SK-N-SH (cell line): ENCODE measurements at regions not wholly inside any gene's neighbourhood (a gene's known extent, or its start where the extent isn't known, plus 50 kb on each side); places are given as distances from the start of the nearest gene placed in this dataset.
A peak's percentile ranks its signal among the peaks of the same experiment; 100 is the strongest.

Experiments used
- CTCF ChIA-PET: fragments of 300-600, 350-600 bp; formaldehyde crosslinking; extraction: SDS; loops from one replicate; lab custom pipeline; 2021; lab: Yijun Ruan, JAX
- POLR2A ChIA-PET: fragments of 350-600 bp; sonication (Branson Sonifier 250); formaldehyde crosslinking; extraction: SDS; loops from one replicate; lab custom pipeline; 2020; ENCODE audit warnings: antibody characterized with exemption, inconsistent platforms; lab: Yijun Ruan, JAX
- DNase-seq: peaks from one replicate; pipeline ENCODE4 v3.0.0; 2012
- H2AFZ ChIP-seq: fragments of 200-600 bp; sonication (generic); 2 replicates; pipeline ENCODE4 v1.8.1; 2016; ENCODE audit warnings: antibody characterized with exemption, mild to moderate bottlenecking, low read depth
- H3F3A ChIP-seq: fragments of 200-600 bp; sonication (generic); replicated peaks from 2 replicates; pipeline ENCODE3; 2016; ENCODE audit warnings: antibody characterized with exemption, mild to moderate bottlenecking; ENCODE audit not compliant: insufficient read depth
- H3K27ac ChIP-seq, 2 experiments: fragments of 200-500 bp in 1 of 2; fragments of 200-600 bp in 1 of 2; sonication (Bioruptor generic) in 1 of 2; sonication (generic), shearing (Covaris generic) in 1 of 2; 2 replicates each; pipeline versions ENCODE4 v1.5.1 to v1.6.1; 2014 to 2016; ENCODE audit warnings: low read depth in 2 of 2, inconsistent platforms in 1 of 2, low read length in 1 of 2, mild to moderate bottlenecking in 1 of 2, mixed read lengths in 1 of 2
- H3K27me3 ChIP-seq: fragments of 200-600 bp; sonication (generic), shearing (Covaris generic); 2 replicates; pipeline ENCODE4 v1.6.1; 2016; ENCODE audit warnings: mixed run types; ENCODE audit not compliant: insufficient read depth
- H3K36me3 ChIP-seq, 2 experiments: fragments of 200-500 bp in 1 of 2; fragments of 200-600 bp in 1 of 2; sonication (Bioruptor generic) in 1 of 2; sonication (generic) in 1 of 2; replicated peaks in 1 of 2; 2 replicates each; pipeline versions ENCODE3 to v1.5.1; 2014 to 2016; ENCODE audit warnings: low read length in 1 of 2, mild to moderate bottlenecking in 1 of 2; ENCODE audit not compliant: insufficient read depth in 2 of 2, control insufficient read depth in 1 of 2
- H3K4me1 ChIP-seq, 2 experiments: fragments of 200-500 bp in 1 of 2; fragments of 200-600 bp in 1 of 2; sonication (Bioruptor generic) in 1 of 2; sonication (generic), shearing (Covaris generic) in 1 of 2; 2 replicates each; pipeline versions ENCODE4 v1.5.1 to v1.6.1; 2014 to 2016; ENCODE audit warnings: low read depth in 1 of 2, low read length in 1 of 2, mixed run types in 1 of 2; ENCODE audit not compliant: insufficient read depth in 2 of 2, control insufficient read depth in 1 of 2
- H3K4me2 ChIP-seq: fragments of 200-600 bp; sonication (generic), shearing (Covaris generic); 2 replicates; pipeline ENCODE4 v1.6.1; 2017; ENCODE audit warnings: mixed run types
- H3K4me3 ChIP-seq, 2 experiments: fragments of 200-500 bp in 1 of 2; fragments of 200-600 bp in 1 of 2; sonication (Bioruptor generic) in 1 of 2; sonication (generic), shearing (Covaris generic) in 1 of 2; 2 replicates each; pipeline versions ENCODE4 v1.5.1 to v1.8.1; 2014 to 2016; ENCODE audit warnings: low read depth in 2 of 2, inconsistent platforms in 1 of 2, low read length in 1 of 2, mild to moderate bottlenecking in 1 of 2, mixed read lengths in 1 of 2, moderate library complexity in 1 of 2
- H3K79me2 ChIP-seq: fragments of 200-600 bp; sonication (generic); 2 replicates; pipeline ENCODE4 v1.8.1; 2017; ENCODE audit warnings: mild to moderate bottlenecking; ENCODE audit not compliant: insufficient read depth
- H3K9ac ChIP-seq: fragments of 200-600 bp; sonication (generic); 2 replicates; pipeline ENCODE4 v1.6.1; 2017; ENCODE audit warnings: mixed run types
- H3K9me2 ChIP-seq: fragments of 200-600 bp; sonication (generic); 2 replicates; pipeline ENCODE4 v1.6.1; 2017; ENCODE audit warnings: mixed run types
- H3K9me3 ChIP-seq: fragments of 200-600 bp; sonication (generic); 2 replicates; pipeline ENCODE4 v1.6.1; 2017; ENCODE audit warnings: mixed run types, mild to moderate bottlenecking, moderate library complexity
- H4K20me1 ChIP-seq: fragments of 200-600 bp; sonication (generic); 2 replicates; pipeline ENCODE4 v1.6.1; 2017; ENCODE audit warnings: mild to moderate bottlenecking, mixed run types; ENCODE audit not compliant: insufficient read depth
- ELF1 ChIP-seq: IDR thresholded peaks from 2 replicates; pipeline ENCODE4 v1.4.0; 2012
- EP300 ChIP-seq, 2 experiments: IDR thresholded peaks; 2 replicates each; pipeline versions ENCODE4 v1.4.0 to v1.6.1; 2012; ENCODE audit warnings: borderline replicate concordance in 1 of 2, low read depth in 1 of 2, low read length in 1 of 2
- EZH2phosphoT487 ChIP-seq: fragments of 200-600 bp; sonication (generic); IDR thresholded peaks from 2 replicates; pipeline ENCODE4 v1.6.1; 2017; ENCODE audit warnings: low read depth, mixed run types, mild to moderate bottlenecking, antibody characterized with exemption, moderate library complexity, borderline replicate concordance
- GABPA ChIP-seq: IDR thresholded peaks from 2 replicates; pipeline ENCODE4 v1.4.0; 2012; ENCODE audit warnings: low read depth, mild to moderate bottlenecking
- GATA2 ChIP-seq: sonication (generic); formaldehyde crosslinking; IDR thresholded peaks from 2 replicates; pipeline ENCODE4 v1.5.0; 2020; ENCODE audit warnings: mild to moderate bottlenecking, missing genetic modification reagents
- JUND ChIP-seq: IDR thresholded peaks from 2 replicates; pipeline ENCODE4 v1.4.0; 2012
- MEF2A ChIP-seq: IDR thresholded peaks from 2 replicates; pipeline ENCODE4 v1.4.0; 2012; ENCODE audit warnings: low read depth, borderline replicate concordance
- MXI1 ChIP-seq: IDR thresholded peaks from 2 replicates; pipeline ENCODE4 v1.6.1; 2012; ENCODE audit warnings: mild to moderate bottlenecking, low read depth, low read length, improper control_type of control experiment
- NFIC ChIP-seq: IDR thresholded peaks from 2 replicates; pipeline ENCODE4 v1.4.0; 2012; ENCODE audit warnings: borderline replicate concordance
- POLR2AphosphoS5 ChIP-seq: IDR thresholded peaks from 2 replicates; pipeline ENCODE4 v1.6.1; 2012; ENCODE audit warnings: low read depth, low read length
- RXRA ChIP-seq: IDR thresholded peaks from 2 replicates; pipeline ENCODE4 v1.4.0; 2012; ENCODE audit warnings: low read depth, mild to moderate bottlenecking, borderline replicate concordance
- SMC3 ChIP-seq: IDR thresholded peaks from 2 replicates; pipeline ENCODE4 v1.6.1; 2012; ENCODE audit warnings: low read depth, low read length, improper control_type of control experiment
- TAF1 ChIP-seq: IDR thresholded peaks from 2 replicates; pipeline ENCODE4 v1.6.1; 2012; ENCODE audit warnings: low read depth, mild to moderate bottlenecking, low read length, moderate library complexity, borderline replicate concordance
- TCF12 ChIP-seq: IDR thresholded peaks from 2 replicates; pipeline ENCODE4 v1.4.0; 2012
- TEAD4 ChIP-seq: IDR thresholded peaks from 2 replicates; pipeline ENCODE4 v1.4.0; 2012; ENCODE audit warnings: mild to moderate bottlenecking, borderline replicate concordance; ENCODE audit not compliant: insufficient read depth
- USF2 ChIP-seq: fragments of 150-350 bp; IDR thresholded peaks from 2 replicates; pipeline ENCODE4 v1.6.1; 2017; ENCODE audit warnings: antibody characterized with exemption, low read length, low read depth, borderline replicate concordance
- YY1 ChIP-seq: IDR thresholded peaks from 2 replicates; pipeline ENCODE4 v1.4.0; 2012; ENCODE audit warnings: low read depth, mild to moderate bottlenecking
- WGBS: methylation state at CpG from one replicate; pipeline ENCODE4 v1.1.6; 2017; ENCODE audit warnings: low lambda C conversion rate; 5-methylcytosine and 5-hydroxymethylcytosine counted together
- TF ChIP-seq, protein P1 (sequence below): IDR thresholded peaks from 2 replicates; pipeline ENCODE4; 2012
- TF ChIP-seq, protein P2 (sequence below): IDR thresholded peaks from 2 replicates; pipeline ENCODE4 v1.4.0; 2012; ENCODE audit warnings: low read depth
- TF ChIP-seq, protein P3 (sequence below): IDR thresholded peaks from 2 replicates; pipeline ENCODE4 v1.6.1; 2012; ENCODE audit warnings: mild to moderate bottlenecking, low read depth, low read length, moderate library complexity

GRCh38 chr2:188196343-188197008 is 95.2 kb upstream of the GULP1 start:
- CTCF ChIA-PET: no interaction called here
- TF ChIP-seq JUND: no peak
- TF ChIP-seq YY1: no peak
- no peak for TF ChIP-seq EZH2phosphoT487
- no peak for TF ChIP-seq SMC3
- TF ChIP-seq RXRA: no peak
- TF ChIP-seq ELF1: no peak
- no peak for TF ChIP-seq TEAD4
- TF ChIP-seq TCF12: no peak
- TF ChIP-seq POLR2AphosphoS5: no peak
- TF ChIP-seq MXI1: no peak
- TF ChIP-seq GATA2 (CRISPR knock-in tag): no peak
- TF ChIP-seq, protein P1, sequence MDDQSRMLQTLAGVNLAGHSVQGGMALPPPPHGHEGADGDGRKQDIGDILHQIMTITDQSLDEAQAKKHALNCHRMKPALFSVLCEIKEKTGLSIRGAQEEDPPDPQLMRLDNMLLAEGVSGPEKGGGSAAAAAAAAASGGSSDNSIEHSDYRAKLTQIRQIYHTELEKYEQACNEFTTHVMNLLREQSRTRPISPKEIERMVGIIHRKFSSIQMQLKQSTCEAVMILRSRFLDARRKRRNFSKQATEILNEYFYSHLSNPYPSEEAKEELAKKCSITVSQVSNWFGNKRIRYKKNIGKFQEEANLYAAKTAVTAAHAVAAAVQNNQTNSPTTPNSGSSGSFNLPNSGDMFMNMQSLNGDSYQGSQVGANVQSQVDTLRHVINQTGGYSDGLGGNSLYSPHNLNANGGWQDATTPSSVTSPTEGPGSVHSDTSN: no peak
- TF ChIP-seq, protein P2, sequence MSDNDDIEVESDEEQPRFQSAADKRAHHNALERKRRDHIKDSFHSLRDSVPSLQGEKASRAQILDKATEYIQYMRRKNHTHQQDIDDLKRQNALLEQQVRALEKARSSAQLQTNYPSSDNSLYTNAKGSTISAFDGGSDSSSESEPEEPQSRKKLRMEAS: no peak
- TF ChIP-seq TAF1: no peak
- no peak for TF ChIP-seq USF2
- TF ChIP-seq, all 33 proteins: peak for 0

DNA sequence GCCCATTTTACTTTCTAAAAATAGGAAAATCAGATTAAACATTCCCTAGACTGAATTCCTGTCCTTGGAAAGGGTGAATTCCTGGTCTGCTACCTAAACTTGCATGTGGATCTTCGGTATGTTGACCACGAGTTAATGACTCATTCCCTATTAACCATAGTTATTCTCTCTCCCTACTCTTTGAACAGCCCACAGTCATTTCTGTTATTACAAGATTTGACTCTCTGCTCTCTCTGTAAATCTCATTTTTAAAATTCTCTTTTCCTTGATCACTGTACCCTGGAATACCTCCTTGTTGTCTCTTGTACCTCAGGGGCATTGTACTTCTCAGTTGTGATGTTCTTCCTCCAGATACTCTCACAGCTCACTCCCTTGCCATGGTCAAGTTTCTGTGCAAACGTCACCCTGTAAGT is 92.0 kb upstream of the GULP1 start:
- 22% methylated on average over 3 of the region's 3 CpGs for WGBS
- Histone ChIP-seq H3K4me2 (peak overlapping the region; percentile 58; the same call in 1 of the 2 replicates), H3F3A (peaks cover 18% of the 10 kb centered on the region), H3K36me3 (no peaks in the 10 kb centered on the region), H3K9ac (peak overlapping the region; percentile 57; the same call in 1 of the 2 replicates), H3K9me3 (no peaks in the 10 kb centered on the region), H3K27ac (peak overlapping the region; percentile 82 to 92; a peak in 3 of 4 replicates), H3K4me1 (peaks cover 6 to 7% of the 10 kb centered on the region in 2 experiments), H2AFZ (peak overlapping the region; percentile 89), H4K20me1 (no peaks in the 10 kb centered on the region), H3K9me2 (no peaks in the 10 kb centered on the region), H3K79me2 (no peaks in the 10 kb centered on the region), H3K27me3 (no peaks in the 10 kb centered on the region), H3K4me3 (peak overlapping the region in 1 of 2 experiments; percentile 13; a peak in 1 of 4 replicates)
- no peak for DNase-seq
- ChIA-PET CTCF (no interaction called here), POLR2A (no interaction called here)
- TF ChIP-seq, protein P1: peak; percentile 53
- TF ChIP-seq, protein P2: peak; percentile 80
- TF ChIP-seq, protein P3, sequence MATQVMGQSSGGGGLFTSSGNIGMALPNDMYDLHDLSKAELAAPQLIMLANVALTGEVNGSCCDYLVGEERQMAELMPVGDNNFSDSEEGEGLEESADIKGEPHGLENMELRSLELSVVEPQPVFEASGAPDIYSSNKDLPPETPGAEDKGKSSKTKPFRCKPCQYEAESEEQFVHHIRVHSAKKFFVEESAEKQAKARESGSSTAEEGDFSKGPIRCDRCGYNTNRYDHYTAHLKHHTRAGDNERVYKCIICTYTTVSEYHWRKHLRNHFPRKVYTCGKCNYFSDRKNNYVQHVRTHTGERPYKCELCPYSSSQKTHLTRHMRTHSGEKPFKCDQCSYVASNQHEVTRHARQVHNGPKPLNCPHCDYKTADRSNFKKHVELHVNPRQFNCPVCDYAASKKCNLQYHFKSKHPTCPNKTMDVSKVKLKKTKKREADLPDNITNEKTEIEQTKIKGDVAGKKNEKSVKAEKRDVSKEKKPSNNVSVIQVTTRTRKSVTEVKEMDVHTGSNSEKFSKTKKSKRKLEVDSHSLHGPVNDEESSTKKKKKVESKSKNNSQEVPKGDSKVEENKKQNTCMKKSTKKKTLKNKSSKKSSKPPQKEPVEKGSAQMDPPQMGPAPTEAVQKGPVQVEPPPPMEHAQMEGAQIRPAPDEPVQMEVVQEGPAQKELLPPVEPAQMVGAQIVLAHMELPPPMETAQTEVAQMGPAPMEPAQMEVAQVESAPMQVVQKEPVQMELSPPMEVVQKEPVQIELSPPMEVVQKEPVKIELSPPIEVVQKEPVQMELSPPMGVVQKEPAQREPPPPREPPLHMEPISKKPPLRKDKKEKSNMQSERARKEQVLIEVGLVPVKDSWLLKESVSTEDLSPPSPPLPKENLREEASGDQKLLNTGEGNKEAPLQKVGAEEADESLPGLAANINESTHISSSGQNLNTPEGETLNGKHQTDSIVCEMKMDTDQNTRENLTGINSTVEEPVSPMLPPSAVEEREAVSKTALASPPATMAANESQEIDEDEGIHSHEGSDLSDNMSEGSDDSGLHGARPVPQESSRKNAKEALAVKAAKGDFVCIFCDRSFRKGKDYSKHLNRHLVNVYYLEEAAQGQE: peak; percentile 46
- peak; percentile 33; the same call in 1 of the 2 replicates for TF ChIP-seq ELF1
- peak; percentile 89; the same call in 1 of the 2 replicates for TF ChIP-seq RXRA
- TF ChIP-seq EP300 (IDR thresholded peaks at IDR 0.05; ENCODE audit: borderline replicate concordance in 1 of 2, low read depth in 1 of 2, low read length in 1 of 2): peak in 1 of 2 experiments; percentile 95; a peak in 3 of 4 replicates
- no peak for TF ChIP-seq SMC3
- no peak for TF ChIP-seq GABPA
- peak; percentile 97 for TF ChIP-seq MEF2A
- TF ChIP-seq NFIC: peak; percentile 46; the same call in 1 of the 2 replicates
- peak; percentile 95 for TF ChIP-seq JUND
- peak; percentile 42; the same call in 1 of the 2 replicates for TF ChIP-seq POLR2AphosphoS5

More at GRCh38 chr2:188196343-188197008, 95.2 kb upstream of the GULP1 start:
- POLR2A ChIA-PET: no interaction called here
- Histone ChIP-seq H3K79me2 (no peaks in the 10 kb centered on the region), H3K36me3 (no peaks in the 10 kb centered on the region), H4K20me1 (no peaks in the 10 kb centered on the region), H3K27ac (no peak overlapping the region), H3K4me3 (no peak overlapping the region), H2AFZ (no peak overlapping the region), H3K4me1 (peaks cover 0 to 7% of the 10 kb centered on the region in 2 experiments; a peak in 3 of 4 replicates), H3K9me3 (no peaks in the 10 kb centered on the region), H3F3A (peaks cover 18% of the 10 kb centered on the region), H3K27me3 (no peaks in the 10 kb centered on the region), H3K9ac (no peak overlapping the region), H3K4me2 (no peak overlapping the region), H3K9me2 (no peaks in the 10 kb centered on the region)
- no peak for DNase-seq
- 91% methylated on average over 2 of the region's 2 CpGs for WGBS
